Testis (tissue), 2 donors: ENCODE measurements at regions not wholly inside any gene's neighbourhood (a gene's known extent, or its start where the extent isn't known, plus 50 kb on each side); places are given as distances from the start of the nearest gene placed in this dataset.

ENCODE experiments used
- CTCF ChIP-seq, 3 experiments: fragments of 450-650 bp in 2 of 3; fragments of 200-600 bp in 1 of 3; sonication (generic) in 1 of 3; IDR thresholded peaks; one replicate each; pipeline ENCODE4 v1.5.1; 2016 to 2019; ENCODE audit warnings: antibody characterized with exemption in 3 of 3, mild to moderate bottlenecking in 2 of 3, moderate library complexity in 1 of 3
- POLR2A ChIP-seq: fragments of 450-650 bp; IDR thresholded peaks from one replicate; pipeline ENCODE4 v1.6.1; 2017; ENCODE audit warnings: antibody characterized with exemption, mild to moderate bottlenecking, moderate library complexity

- TF ChIP-seq POLR2A (no peak), CTCF (IDR thresholded peaks at IDR 0.05) (no peak)
These were observed 1137.4 kb downstream of the TBC1D22A start for GRCh38 chr22:47899894-47900293.
